ENCODE measurements at regions not wholly inside any gene's neighbourhood (a gene's known extent, or its start where the extent isn't known, plus 50 kb on each side); places are given as distances from the start of the nearest gene placed in this dataset.

DNA sequence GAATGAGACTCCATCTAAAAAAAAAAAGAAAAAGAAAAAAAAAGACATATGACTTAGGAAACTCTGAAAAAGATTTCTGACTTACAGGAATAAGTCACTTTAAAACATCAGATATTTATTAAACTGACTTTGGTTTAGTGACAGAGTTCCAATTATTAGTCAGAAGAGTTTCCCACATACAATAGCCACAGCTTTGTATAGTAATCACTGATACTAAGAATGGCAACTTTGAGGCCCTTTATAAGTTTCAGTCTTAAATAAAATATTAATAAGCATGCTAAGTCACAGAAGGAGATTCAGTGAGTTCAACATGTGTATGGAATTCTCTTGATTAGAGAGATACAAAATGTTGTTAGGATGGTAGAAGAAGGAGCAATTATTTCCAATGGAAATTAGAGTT is 652.3 kb upstream of the AMOT start (continued):
- TF ChIP-seq, protein P1, sequence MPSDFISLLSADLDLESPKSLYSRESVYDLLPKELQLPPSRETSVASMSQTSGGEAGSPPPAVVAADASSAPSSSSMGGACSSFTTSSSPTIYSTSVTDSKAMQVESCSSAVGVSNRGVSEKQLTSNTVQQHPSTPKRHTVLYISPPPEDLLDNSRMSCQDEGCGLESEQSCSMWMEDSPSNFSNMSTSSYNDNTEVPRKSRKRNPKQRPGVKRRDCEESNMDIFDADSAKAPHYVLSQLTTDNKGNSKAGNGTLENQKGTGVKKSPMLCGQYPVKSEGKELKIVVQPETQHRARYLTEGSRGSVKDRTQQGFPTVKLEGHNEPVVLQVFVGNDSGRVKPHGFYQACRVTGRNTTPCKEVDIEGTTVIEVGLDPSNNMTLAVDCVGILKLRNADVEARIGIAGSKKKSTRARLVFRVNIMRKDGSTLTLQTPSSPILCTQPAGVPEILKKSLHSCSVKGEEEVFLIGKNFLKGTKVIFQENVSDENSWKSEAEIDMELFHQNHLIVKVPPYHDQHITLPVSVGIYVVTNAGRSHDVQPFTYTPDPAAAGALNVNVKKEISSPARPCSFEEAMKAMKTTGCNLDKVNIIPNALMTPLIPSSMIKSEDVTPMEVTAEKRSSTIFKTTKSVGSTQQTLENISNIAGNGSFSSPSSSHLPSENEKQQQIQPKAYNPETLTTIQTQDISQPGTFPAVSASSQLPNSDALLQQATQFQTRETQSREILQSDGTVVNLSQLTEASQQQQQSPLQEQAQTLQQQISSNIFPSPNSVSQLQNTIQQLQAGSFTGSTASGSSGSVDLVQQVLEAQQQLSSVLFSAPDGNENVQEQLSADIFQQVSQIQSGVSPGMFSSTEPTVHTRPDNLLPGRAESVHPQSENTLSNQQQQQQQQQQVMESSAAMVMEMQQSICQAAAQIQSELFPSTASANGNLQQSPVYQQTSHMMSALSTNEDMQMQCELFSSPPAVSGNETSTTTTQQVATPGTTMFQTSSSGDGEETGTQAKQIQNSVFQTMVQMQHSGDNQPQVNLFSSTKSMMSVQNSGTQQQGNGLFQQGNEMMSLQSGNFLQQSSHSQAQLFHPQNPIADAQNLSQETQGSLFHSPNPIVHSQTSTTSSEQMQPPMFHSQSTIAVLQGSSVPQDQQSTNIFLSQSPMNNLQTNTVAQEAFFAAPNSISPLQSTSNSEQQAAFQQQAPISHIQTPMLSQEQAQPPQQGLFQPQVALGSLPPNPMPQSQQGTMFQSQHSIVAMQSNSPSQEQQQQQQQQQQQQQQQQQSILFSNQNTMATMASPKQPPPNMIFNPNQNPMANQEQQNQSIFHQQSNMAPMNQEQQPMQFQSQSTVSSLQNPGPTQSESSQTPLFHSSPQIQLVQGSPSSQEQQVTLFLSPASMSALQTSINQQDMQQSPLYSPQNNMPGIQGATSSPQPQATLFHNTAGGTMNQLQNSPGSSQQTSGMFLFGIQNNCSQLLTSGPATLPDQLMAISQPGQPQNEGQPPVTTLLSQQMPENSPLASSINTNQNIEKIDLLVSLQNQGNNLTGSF (CRISPR knock-in tag; IDR thresholded peaks at IDR 0.05), result no peak
- TF ChIP-seq ZNF724P (CRISPR knock-in tag; IDR thresholded peaks at IDR 0.05; ENCODE audit: borderline replicate concordance) (no peak), KMT2A (CRISPR knock-in tag; IDR thresholded peaks at IDR 0.05) (no peak), MXI1 (IDR thresholded peaks at IDR 0.05; ENCODE audit: borderline replicate concordance, low read depth, low read length) (no peak), CHCHD3 (CRISPR knock-in tag; IDR thresholded peaks at IDR 0.05) (no peak)
- TF ChIP-seq, protein P2, sequence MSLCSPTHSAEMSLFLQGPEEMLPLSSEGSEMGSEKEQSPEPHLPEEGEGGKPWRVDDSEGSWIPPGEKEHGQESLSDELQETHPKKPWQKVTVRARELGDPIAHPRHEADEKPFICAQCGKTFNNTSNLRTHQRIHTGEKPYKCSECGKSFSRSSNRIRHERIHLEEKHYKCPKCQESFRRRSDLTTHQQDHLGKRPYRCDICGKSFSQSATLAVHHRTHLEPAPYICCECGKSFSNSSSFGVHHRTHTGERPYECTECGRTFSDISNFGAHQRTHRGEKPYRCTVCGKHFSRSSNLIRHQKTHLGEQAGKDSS (CRISPR knock-in tag; IDR thresholded peaks at IDR 0.05; ENCODE audit: borderline replicate concordance, low read depth), result no peak
- TF ChIP-seq, protein P3, sequence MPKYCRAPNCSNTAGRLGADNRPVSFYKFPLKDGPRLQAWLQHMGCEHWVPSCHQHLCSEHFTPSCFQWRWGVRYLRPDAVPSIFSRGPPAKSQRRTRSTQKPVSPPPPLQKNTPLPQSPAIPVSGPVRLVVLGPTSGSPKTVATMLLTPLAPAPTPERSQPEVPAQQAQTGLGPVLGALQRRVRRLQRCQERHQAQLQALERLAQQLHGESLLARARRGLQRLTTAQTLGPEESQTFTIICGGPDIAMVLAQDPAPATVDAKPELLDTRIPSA (CRISPR knock-in tag; IDR thresholded peaks at IDR 0.05; ENCODE audit: borderline replicate concordance), result no peak
- TF ChIP-seq, protein P4, sequence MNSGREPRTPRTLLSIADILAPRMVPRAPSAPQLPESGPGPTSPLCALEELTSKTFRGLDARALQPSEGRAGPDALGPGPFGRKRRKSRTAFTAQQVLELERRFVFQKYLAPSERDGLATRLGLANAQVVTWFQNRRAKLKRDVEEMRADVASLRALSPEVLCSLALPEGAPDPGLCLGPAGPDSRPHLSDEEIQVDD (CRISPR knock-in tag; IDR thresholded peaks at IDR 0.05; ENCODE audit: borderline replicate concordance), result no peak
